ENCODE measurements at regions not wholly inside any gene's neighbourhood (a gene's known extent, or its start where the extent isn't known, plus 50 kb on each side); places are given as distances from the start of the nearest gene placed in this dataset.
"Not testable (repeated sequence)": the region's sequence is repeated elsewhere in the genome, so short reads cannot be mapped to it uniquely, and the experiment has no call there.

DNA sequence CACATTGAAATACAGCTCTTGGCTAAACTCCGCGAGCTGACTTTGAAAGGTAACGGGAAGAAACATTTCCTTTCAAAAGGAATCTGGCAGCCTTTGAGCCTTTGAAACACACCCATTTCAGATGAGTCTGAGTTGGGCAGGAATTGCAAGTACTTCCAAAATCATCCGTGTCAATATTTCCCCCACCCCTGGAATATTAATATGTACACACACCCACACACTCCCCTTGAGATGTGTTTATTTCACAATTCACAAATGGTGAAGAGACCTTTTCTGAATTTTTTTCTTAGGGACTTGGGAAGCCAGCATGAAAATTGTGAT, 438.7 kb upstream of the NRP1 start:
- intact Hi-C loops (cut with DNase I): no loop called here
- no peak for DNase-seq (ENCODE audit: low spot score)

- intact Hi-C loops (cut with DNase I): no loop called here
- no peak for DNase-seq (ENCODE audit: low spot score)
These were observed 438.1 kb upstream of the NRP1 start for GRCh38 chr10:33772370-33773252.

- intact Hi-C loops (cut with DNase I); DNase-seq (ENCODE audit: low spot score): not testable (repeated sequence)
These were observed 437.4 kb upstream of the NRP1 start for GRCh38 chr10:33771856-33772255.

DNA sequence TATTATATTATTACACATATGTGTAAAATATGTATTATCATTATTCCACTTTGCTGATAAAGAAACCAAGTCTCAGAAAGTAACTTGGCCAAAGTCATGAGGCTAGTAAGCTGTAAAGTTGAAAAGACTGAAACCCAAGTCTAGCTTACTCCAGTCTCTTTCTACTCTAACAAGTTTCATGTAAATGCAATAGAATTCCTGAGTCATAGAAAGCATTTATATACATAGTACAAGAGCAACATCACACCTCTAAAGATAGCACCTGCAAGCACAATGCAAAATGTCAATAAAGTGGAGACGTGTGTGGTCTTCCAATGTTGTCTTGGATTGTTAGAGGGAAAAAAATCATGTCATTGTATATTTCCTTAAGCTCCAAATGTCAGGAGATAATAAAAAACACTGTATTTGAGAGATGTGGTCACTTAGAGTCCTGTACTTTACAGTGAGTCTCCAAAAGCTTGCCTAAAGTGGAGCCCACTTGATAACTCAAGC, 430.3 kb upstream of the NRP1 start:
- intact Hi-C loops (cut with DNase I): no loop called here
- no peak for DNase-seq (ENCODE audit: low spot score)

GRCh38 chr10:33760056-33760943, 425.8 kb upstream of the NRP1 start:
- intact Hi-C loops (cut with DNase I): no loop called here

DNA sequence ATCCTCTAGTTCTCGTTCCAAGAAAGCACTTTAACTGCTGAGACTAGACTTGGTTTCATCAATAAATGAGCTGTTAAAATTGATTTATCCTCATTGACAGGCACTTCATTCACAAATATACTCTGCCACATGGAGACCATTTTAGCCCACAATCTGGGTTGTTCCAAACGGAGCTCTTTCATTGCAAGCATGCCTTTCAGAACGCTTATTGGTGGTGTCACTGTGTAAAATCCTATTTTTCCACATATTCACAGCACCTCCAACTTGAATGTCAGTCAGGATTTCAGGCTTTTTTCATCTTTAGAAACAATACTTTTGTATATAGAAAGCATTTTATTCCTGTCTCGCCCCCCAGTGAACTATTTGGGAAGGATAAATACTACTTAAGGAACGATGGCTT, 424.7 kb upstream of the NRP1 start:
- intact Hi-C loops (cut with DNase I): no loop called here

More at GRCh38 chr10:33760056-33760943, 425.8 kb upstream of the NRP1 start:
- DNase-seq (ENCODE audit: low spot score): no peak

DNA sequence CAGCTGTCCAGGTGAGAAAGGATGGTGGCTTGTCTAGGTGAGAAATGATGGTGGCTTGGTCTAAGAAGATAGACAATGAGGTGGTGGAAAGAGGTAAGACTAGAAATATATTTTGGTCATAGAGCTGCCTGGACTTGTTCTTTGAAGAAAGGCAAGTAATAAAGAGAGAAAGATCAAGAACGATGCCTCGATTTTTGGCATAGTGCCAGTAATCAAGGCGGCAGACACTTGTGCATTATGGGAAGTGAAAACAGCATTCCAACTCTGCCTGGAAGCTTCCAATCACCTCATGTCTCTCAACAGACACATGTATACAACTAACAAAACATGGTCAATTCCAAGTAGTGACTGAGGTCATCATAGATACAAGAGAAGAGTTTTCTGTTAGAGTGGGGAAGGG, 423.8 kb upstream of the NRP1 start:
- intact Hi-C loops (cut with DNase I): no loop called here
- DNase-seq (ENCODE audit: low spot score): no peak

More for the DNA sequence above, 424.7 kb upstream of the NRP1 start:
- DNase-seq (ENCODE audit: low spot score): no peak

DNA sequence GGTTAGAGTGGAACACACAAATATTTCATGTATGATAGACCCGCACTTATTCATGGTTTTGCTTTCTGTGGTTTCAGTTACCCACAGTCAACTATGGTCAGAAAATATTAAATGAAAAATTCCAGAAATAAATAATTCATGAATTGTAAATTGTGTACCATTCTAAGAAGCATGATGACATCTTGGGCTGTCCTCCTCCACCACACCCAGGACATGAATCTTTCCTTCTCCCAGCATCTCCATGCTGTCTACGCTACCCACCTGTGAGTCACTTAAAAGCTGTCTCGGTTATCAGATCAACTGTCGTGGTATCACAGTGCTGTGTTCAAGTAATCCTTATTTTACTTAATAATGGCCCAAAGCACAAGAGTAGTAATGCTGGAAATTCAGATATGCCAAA, 419.6 kb upstream of the NRP1 start:
- no peak for DNase-seq (ENCODE audit: low spot score)
- intact Hi-C loops (cut with DNase I): no loop called here

DNA sequence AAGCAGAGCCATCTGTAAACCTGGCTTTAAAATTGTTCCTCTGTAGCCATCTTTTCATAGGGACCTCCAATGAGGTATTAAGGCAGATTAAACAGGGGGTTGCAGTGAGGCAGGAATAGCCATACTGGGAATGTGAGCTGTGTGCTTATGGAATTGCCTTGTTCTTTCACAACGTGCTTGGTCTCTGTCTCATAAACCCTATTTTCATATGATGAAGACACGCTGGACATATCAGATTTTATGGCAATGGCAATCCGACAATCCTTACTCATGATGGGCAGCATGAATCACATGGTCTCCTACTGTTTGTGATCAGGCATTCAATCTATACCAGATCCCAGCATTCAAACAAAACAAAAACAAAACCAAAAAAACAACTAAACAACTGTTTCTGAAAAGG, 418.9 kb upstream of the NRP1 start:
- intact Hi-C loops (cut with DNase I): no loop called here
- DNase-seq (ENCODE audit: low spot score): no peak

DNA sequence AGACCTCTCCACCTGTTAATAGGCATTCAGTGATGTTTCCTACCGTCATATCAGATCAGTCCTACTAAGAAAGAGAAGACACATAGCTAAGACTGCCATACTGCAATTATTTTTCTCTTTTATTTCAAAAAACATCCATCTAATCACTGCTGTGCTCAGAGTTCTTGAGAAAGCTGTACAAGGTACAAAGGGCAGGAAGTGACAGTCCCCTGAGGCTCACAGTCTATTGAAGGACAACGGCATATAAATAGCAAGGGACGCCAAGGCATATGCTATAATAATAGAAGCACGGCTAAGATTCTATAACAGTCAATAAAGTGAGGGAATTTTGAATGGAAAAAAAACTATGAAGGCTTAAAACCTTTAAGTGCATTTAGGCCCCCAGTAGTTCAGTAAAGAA, 415.3 kb upstream of the NRP1 start:
- no peak for DNase-seq (ENCODE audit: low spot score)
- intact Hi-C loops (cut with DNase I): no loop called here

GRCh38 chr10:33749067-33749735, 414.7 kb upstream of the NRP1 start:
- intact Hi-C loops (cut with DNase I): no loop called here

DNA sequence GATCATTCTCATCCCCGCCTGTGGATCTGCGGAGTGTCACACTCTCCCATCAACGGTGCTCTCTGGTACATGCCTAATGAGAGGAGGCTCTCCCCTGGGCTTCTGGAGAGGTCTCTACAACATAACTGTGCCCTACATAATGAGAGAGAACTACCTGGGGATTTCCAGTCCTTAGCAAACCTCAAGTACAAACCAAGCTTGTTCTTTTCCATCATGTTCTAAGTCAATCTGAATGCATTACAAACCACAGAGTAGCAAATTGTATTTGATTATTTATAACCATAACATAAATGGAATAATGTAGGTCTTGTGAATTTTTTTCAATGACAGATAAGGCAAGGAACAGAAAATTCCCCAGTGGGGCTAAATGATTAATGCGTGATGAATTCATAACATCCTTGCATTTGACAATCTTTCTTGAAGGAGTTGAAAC, 412.4 kb upstream of the NRP1 start:
- intact Hi-C loops (cut with DNase I): no loop called here
- no peak for DNase-seq (ENCODE audit: low spot score)

More at GRCh38 chr10:33749067-33749735, 414.7 kb upstream of the NRP1 start:
- DNase-seq (ENCODE audit: low spot score): no peak

GRCh38 chr10:33746186-33746585, 411.7 kb upstream of the NRP1 start:
- intact Hi-C loops (cut with DNase I): no loop called here
- no peak for DNase-seq (ENCODE audit: low spot score)

GRCh38 chr10:33743429-33743857, 409.0 kb upstream of the NRP1 start:
- intact Hi-C loops (cut with DNase I): no loop called here
- DNase-seq (ENCODE audit: low spot score): no peak

DNA sequence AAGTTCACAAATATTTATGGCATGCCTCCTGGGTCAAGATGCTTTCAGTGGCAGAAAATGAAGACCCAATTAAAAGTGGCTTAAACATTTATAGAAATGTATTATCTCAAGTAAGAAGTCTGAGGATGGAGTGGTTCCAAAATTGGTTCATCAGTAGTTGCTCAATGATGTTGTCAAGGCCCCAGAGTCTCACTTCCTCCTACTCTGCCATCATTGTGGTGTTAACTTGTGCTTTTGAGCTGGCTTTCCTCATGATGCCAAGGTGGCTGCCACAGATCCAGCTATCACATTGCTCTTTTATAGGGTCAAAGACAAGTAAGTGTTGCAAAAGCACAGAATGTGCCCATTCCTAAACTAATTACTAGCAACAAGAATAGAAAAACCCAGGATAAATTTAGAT, 404.6 kb upstream of the NRP1 start:
- DNase-seq (ENCODE audit: low spot score): no peak
- intact Hi-C loops (cut with DNase I): no loop called here

- DNase-seq (ENCODE audit: low spot score): no peak
- intact Hi-C loops (cut with DNase I): no loop called here
These were observed 401.0 kb upstream of the NRP1 start for GRCh38 chr10:33735464-33735923.

DNA sequence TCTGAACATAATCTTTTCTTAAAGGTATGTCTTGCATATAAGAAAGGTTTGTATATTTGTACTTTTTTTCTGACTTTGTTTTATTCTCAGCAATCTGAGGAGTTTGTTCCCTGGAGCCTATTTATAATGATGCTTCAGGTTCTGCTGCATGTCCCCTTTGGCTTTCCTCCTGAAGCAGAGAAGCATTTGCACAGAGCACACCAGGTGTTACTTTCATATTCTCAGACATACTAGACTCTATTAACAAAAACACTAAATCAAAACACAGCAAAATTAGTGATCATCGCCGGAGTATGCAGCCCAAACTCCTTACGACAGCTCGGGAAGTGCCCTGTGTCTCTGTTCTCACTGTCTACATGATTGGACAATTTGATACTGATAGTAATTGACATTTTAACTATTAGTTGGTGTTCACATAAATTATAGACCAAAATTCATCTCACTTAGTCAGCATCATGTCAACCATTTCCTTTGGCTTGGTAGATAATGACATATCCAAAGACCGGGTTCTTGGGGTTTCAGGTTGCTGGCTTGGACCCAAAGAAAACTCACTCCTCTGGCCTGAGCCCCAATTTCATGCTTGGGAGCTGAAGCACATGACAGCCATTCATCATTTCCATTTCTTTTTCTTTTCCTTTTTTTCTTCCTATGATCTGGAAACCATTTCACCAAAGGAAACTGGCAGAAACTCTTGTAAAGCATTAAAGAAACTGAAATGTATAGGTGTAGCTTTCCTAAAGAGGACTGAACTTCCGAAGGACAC, 400.1 kb upstream of the NRP1 start:
- intact Hi-C loops (cut with DNase I): no loop called here
- no peak for DNase-seq (ENCODE audit: low spot score)

DNA sequence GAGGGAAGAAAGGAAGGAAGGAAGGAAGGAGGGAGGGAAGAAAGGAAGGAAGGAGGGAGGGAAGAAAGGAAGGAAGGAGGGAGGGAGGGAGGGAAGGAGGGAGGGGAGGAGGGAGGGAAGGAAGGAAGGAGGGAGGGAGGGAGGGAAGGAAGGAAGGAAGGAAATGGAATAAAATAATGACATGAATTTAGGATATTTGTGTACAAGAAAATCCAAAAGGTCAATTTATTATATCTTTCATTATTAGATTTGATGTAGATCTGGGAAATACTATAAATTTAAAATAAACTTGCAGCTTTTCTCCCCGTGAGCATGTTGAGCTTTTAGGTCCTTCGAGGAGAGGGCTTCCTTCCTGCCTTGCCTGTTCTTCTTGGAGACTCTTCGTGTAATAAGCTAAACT, 398.6 kb upstream of the NRP1 start:
- DNase-seq (ENCODE audit: low spot score): no peak

GRCh38 chr10:33732161-33732680, 397.8 kb upstream of the NRP1 start:
- intact Hi-C loops (cut with DNase I): no loop called here
- DNase-seq (ENCODE audit: low spot score): no peak

More for the DNA sequence above, 398.6 kb upstream of the NRP1 start:
- intact Hi-C loops (cut with DNase I): no loop called here

Measured in cardiac septum (tissue), 1 donor.